ENCODE measurements at regions not wholly inside any gene's neighbourhood (a gene's known extent, or its start where the extent isn't known, plus 50 kb on each side); places are given as distances from the start of the nearest gene placed in this dataset.

DNA sequence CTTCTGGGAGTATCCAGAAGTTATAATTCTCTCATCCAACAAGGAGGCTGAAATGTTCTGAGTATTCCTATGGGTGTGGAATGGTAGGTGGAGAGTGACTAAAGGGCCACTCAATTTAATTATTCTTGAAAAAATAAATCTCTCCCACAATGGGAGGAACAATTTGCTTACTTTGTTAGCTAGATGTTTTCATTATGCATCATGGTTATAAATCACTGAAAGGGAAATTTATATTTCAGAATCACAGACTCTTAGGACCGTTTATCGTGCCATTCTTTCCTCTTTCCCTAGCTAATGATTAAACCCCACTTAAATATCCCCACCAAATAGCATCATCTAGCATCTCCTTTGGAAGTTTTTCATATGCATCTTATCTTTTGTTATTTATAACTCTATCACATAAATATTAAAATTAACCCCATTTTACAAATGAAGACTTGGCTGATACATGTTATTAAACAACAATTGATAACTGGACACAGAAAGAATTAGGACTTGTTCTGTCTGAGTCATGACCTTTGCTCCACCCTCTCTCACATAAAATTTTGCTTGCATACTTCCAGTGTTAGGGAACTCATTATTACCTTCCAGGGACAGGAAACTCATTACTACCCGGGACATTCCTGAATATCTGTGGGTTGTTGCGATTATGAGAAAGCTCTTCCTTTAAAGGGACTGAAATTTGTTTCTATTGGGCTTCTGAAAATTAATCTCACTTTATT is 94.9 kb upstream of the NMUR2 start:
- H3K4me3 Mint-ChIP-seq: no peak overlapping the region
- H3K27ac ChIP-seq (ENCODE audit: low read depth in 1 of 2, low read length in 2 of 2): no peak overlapping the region

DNA sequence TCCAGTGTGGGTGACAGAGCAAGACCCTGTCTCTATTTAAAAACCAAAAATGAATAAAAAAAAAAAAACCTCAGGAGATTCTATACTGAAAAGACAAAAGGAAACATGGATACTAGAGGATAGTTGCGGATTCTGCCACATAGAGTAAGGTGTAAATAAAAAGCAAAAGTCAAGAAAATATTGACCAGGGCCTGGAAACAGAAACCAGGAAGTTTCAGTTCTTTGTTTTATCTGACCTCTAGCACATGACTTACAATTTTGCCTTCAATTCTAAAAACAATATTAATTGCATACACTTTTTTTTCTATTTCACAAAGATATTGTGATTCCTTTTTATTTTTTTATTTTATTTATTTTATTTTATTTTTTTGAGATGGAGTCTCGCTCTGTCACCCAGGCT is 96.2 kb upstream of the NMUR2 start:
- no peaks in the 10 kb centered on the region for H3K4me1 ChIP-seq (ENCODE audit: control insufficient read depth in 1 of 2, insufficient read depth in 2 of 2, low read length in 2 of 2)
- no peak overlapping the region for H2AFZ ChIP-seq (ENCODE audit: insufficient read depth, low read depth, low read length, poor library complexity, severe bottlenecking)
- Mint-ChIP-seq H3K27me3 (ENCODE audit: low read depth in 3 of 3) (peaks cover 0 to 2% (median 2%) of the 10 kb centered on the region in 3 donors), H3K9me3 (peaks cover 0 to 2% (median 0%) of the 10 kb centered on the region in 7 donors), H3K4me1 (peaks cover 2% of the 10 kb centered on the region), H3K27ac (no peak overlapping the region), H3K4me3 (no peak overlapping the region), H3K36me3 (no peaks in the 10 kb centered on the region)
- H3K36me3 ChIP-seq (replicated peaks in 1 of 2; ENCODE audit: control insufficient read depth in 1 of 2, insufficient read depth in 2 of 2, low read length in 2 of 2): no peaks in the 10 kb centered on the region
- H3K9ac ChIP-seq (ENCODE audit: insufficient read depth, low read length, poor library complexity, severe bottlenecking): no peak overlapping the region
- WGBS (ENCODE audit: insufficient coverage): no CpG with 5 or more reads among the region's 2 CpGs
- no peaks in the 10 kb centered on the region for H3K9me3 ChIP-seq (replicated peaks in 1 of 2; ENCODE audit: control insufficient read depth in 1 of 2, insufficient read depth in 1 of 2, low read length in 2 of 2)
- H4K20me1 ChIP-seq (ENCODE audit: insufficient read depth, low read length): no peaks in the 10 kb centered on the region
- TF ChIP-seq, protein P1, sequence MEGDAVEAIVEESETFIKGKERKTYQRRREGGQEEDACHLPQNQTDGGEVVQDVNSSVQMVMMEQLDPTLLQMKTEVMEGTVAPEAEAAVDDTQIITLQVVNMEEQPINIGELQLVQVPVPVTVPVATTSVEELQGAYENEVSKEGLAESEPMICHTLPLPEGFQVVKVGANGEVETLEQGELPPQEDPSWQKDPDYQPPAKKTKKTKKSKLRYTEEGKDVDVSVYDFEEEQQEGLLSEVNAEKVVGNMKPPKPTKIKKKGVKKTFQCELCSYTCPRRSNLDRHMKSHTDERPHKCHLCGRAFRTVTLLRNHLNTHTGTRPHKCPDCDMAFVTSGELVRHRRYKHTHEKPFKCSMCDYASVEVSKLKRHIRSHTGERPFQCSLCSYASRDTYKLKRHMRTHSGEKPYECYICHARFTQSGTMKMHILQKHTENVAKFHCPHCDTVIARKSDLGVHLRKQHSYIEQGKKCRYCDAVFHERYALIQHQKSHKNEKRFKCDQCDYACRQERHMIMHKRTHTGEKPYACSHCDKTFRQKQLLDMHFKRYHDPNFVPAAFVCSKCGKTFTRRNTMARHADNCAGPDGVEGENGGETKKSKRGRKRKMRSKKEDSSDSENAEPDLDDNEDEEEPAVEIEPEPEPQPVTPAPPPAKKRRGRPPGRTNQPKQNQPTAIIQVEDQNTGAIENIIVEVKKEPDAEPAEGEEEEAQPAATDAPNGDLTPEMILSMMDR (IDR thresholded peaks at IDR 0.05): no peak
- H3K4me2 ChIP-seq (replicated peaks; ENCODE audit: extremely low read depth, low read length, poor library complexity, severe bottlenecking): no peak overlapping the region
- intact Hi-C loops (cut with micrococcal nuclease): loop anchor here in 1 of 2 donors (10.0 kb wide), 1 partner anchor 676 kb away; no protein-coding TSS in a partner anchor
- no peak overlapping the region for H3K4me3 ChIP-seq (replicated peaks in 1 of 3; ENCODE audit: low read depth in 2 of 3, low read length in 3 of 3)
- DNase-seq: no peak
- H3K79me2 ChIP-seq (ENCODE audit: insufficient read depth, low read length): no peaks in the 10 kb centered on the region
- H3K27ac ChIP-seq (ENCODE audit: low read depth in 1 of 2, low read length in 2 of 2): no peak overlapping the region
- H3K27me3 ChIP-seq (ENCODE audit: control insufficient read depth in 2 of 2, insufficient read depth in 2 of 2, low read length in 2 of 2): no peaks in the 10 kb centered on the region

More for the DNA sequence above, 94.9 kb upstream of the NMUR2 start:
- Histone ChIP-seq H3K27me3 (ENCODE audit: control insufficient read depth in 2 of 2, insufficient read depth in 2 of 2, low read length in 2 of 2) (peaks cover 0 to 2% of the 10 kb centered on the region in 2 donors), H3K4me3 (replicated peaks in 1 of 3; ENCODE audit: low read depth in 2 of 3, low read length in 3 of 3) (no peak overlapping the region), H3K79me2 (ENCODE audit: insufficient read depth, low read length) (no peaks in the 10 kb centered on the region), H2AFZ (ENCODE audit: insufficient read depth, low read depth, low read length, poor library complexity, severe bottlenecking) (no peak overlapping the region), H3K36me3 (replicated peaks in 1 of 2; ENCODE audit: control insufficient read depth in 1 of 2, insufficient read depth in 2 of 2, low read length in 2 of 2) (no peaks in the 10 kb centered on the region), H3K4me2 (replicated peaks; ENCODE audit: extremely low read depth, low read length, poor library complexity, severe bottlenecking) (no peak overlapping the region), H3K4me1 (ENCODE audit: control insufficient read depth in 1 of 2, insufficient read depth in 2 of 2, low read length in 2 of 2) (no peaks in the 10 kb centered on the region), H3K9me3 (replicated peaks in 1 of 2; ENCODE audit: control insufficient read depth in 1 of 2, insufficient read depth in 1 of 2, low read length in 2 of 2) (no peaks in the 10 kb centered on the region), H3K9ac (ENCODE audit: insufficient read depth, low read length, poor library complexity, severe bottlenecking) (no peak overlapping the region), H4K20me1 (ENCODE audit: insufficient read depth, low read length) (no peaks in the 10 kb centered on the region)
- H3K36me3 Mint-ChIP-seq: no peaks in the 10 kb centered on the region
- peaks cover 0 to 2% (median 0%) of the 10 kb centered on the region in 7 donors for H3K9me3 Mint-ChIP-seq
- WGBS (ENCODE audit: insufficient coverage): no CpG with 5 or more reads among the region's 4 CpGs
- no peak for DNase-seq
- TF ChIP-seq, protein P1 (IDR thresholded peaks at IDR 0.05): no peak
- H3K4me1 Mint-ChIP-seq: no peaks in the 10 kb centered on the region
- intact Hi-C loops (cut with micrococcal nuclease): loop anchor here in 1 of 2 donors (10.0 kb wide), 1 partner anchor 675 kb away; no protein-coding TSS in a partner anchor
- peaks cover 2 to 7% (median 5%) of the 10 kb centered on the region in 3 donors for H3K27me3 Mint-ChIP-seq (ENCODE audit: low read depth in 3 of 3)
- no peak overlapping the region for H3K27ac Mint-ChIP-seq
